DND-41 (cell line): ENCODE measurements at regions not wholly inside any gene's neighbourhood (a gene's known extent, or its start where the extent isn't known, plus 50 kb on each side); places are given as distances from the start of the nearest gene placed in this dataset.

Experiments used
- ATAC-seq: fragments of 200-7000 bp; cut with Tn5 transposase; 3 replicates; pipeline ENCODE4 v1.9.1; 2021; ENCODE audit warnings: low read depth; ENCODE audit not compliant: insufficient read depth
- DNase-seq: peaks from one replicate; pipeline ENCODE4 v3.0.0-alpha.2; 2020
- H2AFZ ChIP-seq: 2 replicates; pipeline ENCODE4 v1.6.0; 2012; ENCODE audit warnings: low read depth, low read length
- H3K27ac ChIP-seq: 2 replicates; pipeline ENCODE4 v1.5.1; 2012; ENCODE audit warnings: low read length, inconsistent platforms
- H3K27me3 ChIP-seq: fragments of 200-600 bp; sonication (generic); 2 replicates; pipeline ENCODE4 v1.6.0; 2012; ENCODE audit warnings: low read length, mild to moderate bottlenecking, inconsistent platforms; ENCODE audit not compliant: insufficient read depth, poor library complexity
- H3K36me3 ChIP-seq: 2 replicates; pipeline ENCODE4 v1.5.1; 2012; ENCODE audit warnings: low read length, inconsistent platforms; ENCODE audit not compliant: insufficient read depth
- H3K4me1 ChIP-seq: 2 replicates; pipeline ENCODE4 v1.5.1; 2012; ENCODE audit warnings: mild to moderate bottlenecking, low read length; ENCODE audit not compliant: insufficient read depth
- H3K4me2 ChIP-seq: 2 replicates; pipeline ENCODE4 v1.6.0; 2012; ENCODE audit warnings: mild to moderate bottlenecking, moderate library complexity, low read length, inconsistent platforms; ENCODE audit not compliant: insufficient read depth
- H3K4me3 ChIP-seq, 2 experiments: fragments of 200-600 bp in 1 of 2; shearing (Covaris generic) in 1 of 2; 2 replicates each; pipeline ENCODE4 v1.5.1; 2012 to 2016; ENCODE audit warnings: inconsistent platforms in 2 of 2, low read length in 2 of 2, mild to moderate bottlenecking in 2 of 2, low read depth in 1 of 2, moderate library complexity in 1 of 2
- H3K79me2 ChIP-seq: 2 replicates; pipeline ENCODE4 v1.6.0; 2012; ENCODE audit warnings: low read length, inconsistent platforms; ENCODE audit not compliant: insufficient read depth
- H3K9ac ChIP-seq: 2 replicates; pipeline ENCODE4 v1.6.0; 2012; ENCODE audit warnings: low read depth, mild to moderate bottlenecking, inconsistent platforms, low read length, moderate library complexity
- H3K9me3 ChIP-seq: 2 replicates; pipeline ENCODE4 v1.5.1; 2012; ENCODE audit warnings: low read length, moderate library complexity, mild to moderate bottlenecking, inconsistent platforms; ENCODE audit not compliant: insufficient read depth, severe bottlenecking
- H4K20me1 ChIP-seq: 2 replicates; pipeline ENCODE4 v1.6.0; 2012; ENCODE audit warnings: low read length; ENCODE audit not compliant: insufficient read depth
- EZH2 ChIP-seq: IDR thresholded peaks from 3 replicates; pipeline ENCODE4 v1.6.1; 2012; ENCODE audit warnings: borderline replicate concordance, low read depth, mild to moderate bottlenecking, moderate library complexity, low read length, inconsistent platforms; ENCODE audit not compliant: severe bottlenecking
- TF ChIP-seq, protein P1 (sequence below): IDR thresholded peaks from 2 replicates; pipeline ENCODE4 v1.5.1; 2012; ENCODE audit warnings: borderline replicate concordance, low read length, moderate library complexity, mild to moderate bottlenecking; ENCODE audit not compliant: poor library complexity, severe bottlenecking; ENCODE audit errors: extremely low read depth

DNA sequence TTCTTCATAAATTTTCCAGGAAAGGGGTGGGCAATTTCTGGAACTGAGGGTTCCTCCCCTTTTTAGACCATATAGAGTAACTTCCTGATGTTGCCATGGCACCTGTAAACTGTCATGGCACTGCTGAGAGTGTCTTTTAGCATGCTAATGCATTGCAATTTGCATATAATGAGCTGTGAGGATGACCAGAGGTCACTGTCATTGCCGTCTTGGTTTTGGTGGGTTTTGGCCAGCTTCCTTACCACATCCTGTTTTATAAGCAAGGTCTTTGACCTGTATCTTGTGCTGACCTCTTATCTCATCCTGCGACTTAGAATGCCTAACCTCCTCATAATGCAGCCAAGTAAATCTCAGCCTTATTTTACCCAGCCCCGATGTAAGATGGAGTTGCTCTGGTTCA is 577.8 kb downstream of the NLGN4X start:
- no peaks in the 10 kb centered on the region for H3K9me3 ChIP-seq
- H3K36me3 ChIP-seq, result no peaks in the 10 kb centered on the region
- H3K27ac ChIP-seq, result no peak overlapping the region
- H3K27me3 ChIP-seq, result no peaks in the 10 kb centered on the region
- no peak overlapping the region for H2AFZ ChIP-seq
- H3K4me2 ChIP-seq, result no peak overlapping the region
- no peak for DNase-seq
- TF ChIP-seq, protein P1, sequence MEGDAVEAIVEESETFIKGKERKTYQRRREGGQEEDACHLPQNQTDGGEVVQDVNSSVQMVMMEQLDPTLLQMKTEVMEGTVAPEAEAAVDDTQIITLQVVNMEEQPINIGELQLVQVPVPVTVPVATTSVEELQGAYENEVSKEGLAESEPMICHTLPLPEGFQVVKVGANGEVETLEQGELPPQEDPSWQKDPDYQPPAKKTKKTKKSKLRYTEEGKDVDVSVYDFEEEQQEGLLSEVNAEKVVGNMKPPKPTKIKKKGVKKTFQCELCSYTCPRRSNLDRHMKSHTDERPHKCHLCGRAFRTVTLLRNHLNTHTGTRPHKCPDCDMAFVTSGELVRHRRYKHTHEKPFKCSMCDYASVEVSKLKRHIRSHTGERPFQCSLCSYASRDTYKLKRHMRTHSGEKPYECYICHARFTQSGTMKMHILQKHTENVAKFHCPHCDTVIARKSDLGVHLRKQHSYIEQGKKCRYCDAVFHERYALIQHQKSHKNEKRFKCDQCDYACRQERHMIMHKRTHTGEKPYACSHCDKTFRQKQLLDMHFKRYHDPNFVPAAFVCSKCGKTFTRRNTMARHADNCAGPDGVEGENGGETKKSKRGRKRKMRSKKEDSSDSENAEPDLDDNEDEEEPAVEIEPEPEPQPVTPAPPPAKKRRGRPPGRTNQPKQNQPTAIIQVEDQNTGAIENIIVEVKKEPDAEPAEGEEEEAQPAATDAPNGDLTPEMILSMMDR, result no peak
- no peak for TF ChIP-seq EZH2
- no peak overlapping the region for H3K9ac ChIP-seq
- ATAC-seq, result no peak
- H3K79me2 ChIP-seq, result no peaks in the 10 kb centered on the region
- H3K4me1 ChIP-seq, result no peaks in the 10 kb centered on the region
- H4K20me1 ChIP-seq, result no peaks in the 10 kb centered on the region
- no peak overlapping the region for H3K4me3 ChIP-seq

DNA sequence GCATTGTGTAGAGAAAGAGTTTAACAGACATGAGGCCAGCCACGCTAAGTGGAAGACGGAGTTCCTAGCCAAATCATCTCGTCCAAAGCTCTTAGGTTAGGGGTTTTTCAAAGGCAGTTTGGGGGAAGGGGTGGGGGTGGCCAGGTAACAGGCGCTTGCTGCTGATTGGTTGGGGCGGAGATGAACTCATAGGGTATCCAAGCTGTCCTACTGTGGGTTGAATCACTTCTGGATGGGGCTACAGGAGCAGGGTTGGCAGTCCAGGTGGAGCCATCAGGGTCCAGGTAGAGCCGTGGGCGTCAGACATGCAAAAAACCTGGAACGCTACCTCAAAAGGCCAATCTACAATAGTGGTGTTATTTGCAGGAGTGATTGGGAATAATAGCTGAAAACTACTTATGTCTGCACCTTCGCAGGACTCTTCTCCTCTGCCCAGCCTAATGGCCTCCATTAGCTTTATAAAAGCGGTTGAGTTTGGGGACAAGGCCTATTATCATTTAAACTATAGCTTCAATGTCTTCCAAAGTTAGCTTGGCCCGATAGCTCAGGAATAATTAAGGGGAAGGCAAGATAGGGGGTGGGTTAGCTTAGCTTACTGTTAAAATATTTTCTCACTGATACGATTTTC is 579.6 kb downstream of the NLGN4X start:
- no peaks in the 10 kb centered on the region for H3K4me1 ChIP-seq
- TF ChIP-seq, protein P1, result no peak
- no peak for TF ChIP-seq EZH2
- no peaks in the 10 kb centered on the region for H3K9me3 ChIP-seq
- no peak overlapping the region for H3K27ac ChIP-seq
- no peak for DNase-seq
- no peaks in the 10 kb centered on the region for H3K36me3 ChIP-seq
- no peaks in the 10 kb centered on the region for H4K20me1 ChIP-seq
- no peak overlapping the region for H3K9ac ChIP-seq
- no peak overlapping the region for H3K4me3 ChIP-seq
- H2AFZ ChIP-seq, result no peak overlapping the region
- no peaks in the 10 kb centered on the region for H3K79me2 ChIP-seq
- no peak for ATAC-seq
- H3K4me2 ChIP-seq, result no peak overlapping the region
- no peaks in the 10 kb centered on the region for H3K27me3 ChIP-seq

DNA sequence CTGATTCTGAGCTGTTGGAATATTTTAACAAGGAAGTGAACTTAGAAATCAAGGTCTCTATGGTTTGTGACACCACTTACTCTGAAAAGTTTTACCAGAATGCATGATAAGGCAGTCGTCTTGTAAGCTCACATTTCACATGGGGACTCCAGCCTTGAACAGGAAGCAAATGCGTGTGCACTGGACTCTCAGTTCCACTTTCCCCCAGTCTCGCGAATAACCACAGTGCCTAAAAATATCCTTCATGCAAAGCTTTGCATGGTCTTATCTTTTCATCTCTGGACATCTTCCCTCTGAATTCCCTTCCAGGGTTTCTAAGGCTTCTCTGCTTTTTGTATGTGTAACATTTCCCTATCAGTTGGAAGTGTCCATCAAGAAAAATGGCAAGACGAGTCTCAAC is 581.8 kb downstream of the NLGN4X start:
- Histone ChIP-seq H3K9ac (no peak overlapping the region), H3K36me3 (no peaks in the 10 kb centered on the region), H3K9me3 (no peaks in the 10 kb centered on the region), H4K20me1 (no peaks in the 10 kb centered on the region), H2AFZ (no peak overlapping the region), H3K79me2 (no peaks in the 10 kb centered on the region), H3K4me1 (no peaks in the 10 kb centered on the region), H3K4me3 (no peak overlapping the region), H3K27ac (no peak overlapping the region), H3K27me3 (no peaks in the 10 kb centered on the region), H3K4me2 (no peak overlapping the region)
- no peak for ATAC-seq
- no peak for TF ChIP-seq EZH2
- DNase-seq, result no peak

DNA sequence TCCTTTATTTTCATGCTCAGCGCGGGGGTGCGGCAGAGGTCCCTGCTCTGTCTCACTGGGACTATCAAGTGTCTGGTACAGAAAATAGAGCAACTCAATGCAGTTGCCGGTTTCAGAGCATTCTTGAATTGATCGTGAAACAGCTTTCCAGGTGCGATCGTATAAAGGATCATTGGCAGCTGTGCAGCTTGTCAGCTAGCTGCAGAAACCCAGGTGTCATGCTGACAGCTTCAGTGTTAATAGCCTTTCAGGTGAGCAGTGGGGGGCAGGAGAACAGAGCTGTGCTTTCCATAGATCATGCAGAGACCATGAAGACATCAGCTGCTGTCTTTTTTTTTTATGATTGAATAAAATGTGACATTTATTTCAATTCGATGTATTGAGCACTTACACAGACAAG is 583.9 kb downstream of the NLGN4X start:
- no peaks in the 10 kb centered on the region for H3K36me3 ChIP-seq
- no peaks in the 10 kb centered on the region for H4K20me1 ChIP-seq
- no peaks in the 10 kb centered on the region for H3K79me2 ChIP-seq
- H3K9me3 ChIP-seq, result no peaks in the 10 kb centered on the region
- H2AFZ ChIP-seq, result no peak overlapping the region
- ATAC-seq (no peak), DNase-seq (no peak)
- H3K27ac ChIP-seq, result no peak overlapping the region
- H3K27me3 ChIP-seq, result no peaks in the 10 kb centered on the region
- TF ChIP-seq, protein P1, result no peak
- TF ChIP-seq EZH2, result no peak
- H3K4me2 ChIP-seq, result no peak overlapping the region
- no peak overlapping the region for H3K4me3 ChIP-seq
- H3K9ac ChIP-seq, result no peak overlapping the region
- no peaks in the 10 kb centered on the region for H3K4me1 ChIP-seq
